PFSK-1 (cell line): ENCODE measurements at regions not wholly inside any gene's neighbourhood (a gene's known extent, or its start where the extent isn't known, plus 50 kb on each side); places are given as distances from the start of the nearest gene placed in this dataset.

Experiments
- FOXP2 ChIP-seq: optimal IDR thresholded peaks from 2 replicates; pipeline ENCODE3; 2011; ENCODE audit warnings: borderline replicate concordance, control low read depth, inconsistent platforms; ENCODE audit not compliant: insufficient read depth; ENCODE audit errors: extremely low read length, extremely low read depth
- POLR2AphosphoS5 ChIP-seq: IDR thresholded peaks from 2 replicates; pipeline ENCODE4 v1.6.1; 2012; ENCODE audit warnings: low read depth, mild to moderate bottlenecking, control low read depth, low read length, moderate library complexity
- REST ChIP-seq, 2 experiments: IDR thresholded peaks; 2 replicates each; pipeline versions ENCODE4 v1.6.1 to v1.8.0; 2011 to 2012; ENCODE audit warnings: low read depth in 2 of 2, low read length in 2 of 2, control low read depth in 1 of 2, inconsistent platforms in 1 of 2, mild to moderate bottlenecking in 1 of 2, moderate library complexity in 1 of 2; ENCODE audit not compliant: insufficient read depth in 1 of 2
- SIN3A ChIP-seq: IDR thresholded peaks from 2 replicates; pipeline ENCODE4 v1.6.1; 2012; ENCODE audit warnings: mild to moderate bottlenecking, low read length, moderate library complexity, borderline replicate concordance; ENCODE audit not compliant: insufficient read depth
- TAF1 ChIP-seq: IDR thresholded peaks from 2 replicates; pipeline ENCODE4 v1.6.1; 2012; ENCODE audit warnings: low read length, control low read depth, borderline replicate concordance; ENCODE audit not compliant: insufficient read depth

- no peak for TF ChIP-seq POLR2AphosphoS5
- TF ChIP-seq REST (IDR thresholded peaks at IDR 0.05; ENCODE audit: insufficient read depth in 1 of 2, low read depth in 2 of 2, low read length in 2 of 2), result no peak
- TF ChIP-seq FOXP2, result no peak
- no peak for TF ChIP-seq SIN3A
- no peak for TF ChIP-seq TAF1
These were observed 162.1 kb upstream of the LHX5 start for GRCh38 chr12:113633678-113634332.

- TF ChIP-seq TAF1 (no peak), POLR2AphosphoS5 (no peak), SIN3A (no peak), REST (IDR thresholded peaks at IDR 0.05; ENCODE audit: insufficient read depth in 1 of 2, low read depth in 2 of 2, low read length in 2 of 2) (no peak), FOXP2 (no peak)
These were observed 159.0 kb upstream of the LHX5 start for GRCh38 chr12:113630625-113631024.

DNA sequence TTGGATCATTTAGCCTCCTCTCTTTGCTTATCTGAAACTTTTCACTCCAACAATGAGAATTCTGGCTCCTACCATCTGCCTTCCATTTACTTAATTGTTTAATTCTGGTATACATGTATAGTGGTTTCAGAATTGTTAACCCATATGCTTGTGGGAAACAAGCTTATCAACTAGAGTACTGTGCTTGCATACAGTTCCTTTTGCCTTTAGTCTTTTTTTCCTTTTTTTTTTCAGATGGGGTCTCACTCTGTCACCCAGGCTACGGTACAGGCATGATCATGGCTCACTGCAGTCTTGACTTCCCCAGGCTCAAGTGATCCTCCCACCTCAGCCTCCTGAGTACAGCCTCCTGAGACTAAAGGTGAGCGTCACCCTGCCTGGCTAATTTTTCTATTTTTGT, 153.8 kb upstream of the LHX5 start:
- TF ChIP-seq TAF1 (no peak), FOXP2 (no peak), POLR2AphosphoS5 (no peak), SIN3A (no peak), REST (IDR thresholded peaks at IDR 0.05; ENCODE audit: insufficient read depth in 1 of 2, low read depth in 2 of 2, low read length in 2 of 2) (no peak)

- TF ChIP-seq SIN3A (no peak), REST (IDR thresholded peaks at IDR 0.05; ENCODE audit: insufficient read depth in 1 of 2, low read depth in 2 of 2, low read length in 2 of 2) (no peak), FOXP2 (no peak)
These were observed 150.7 kb upstream of the LHX5 start for GRCh38 chr12:113622410-113622809.
